NCI-H82 (cell line): ENCODE measurements at regions not wholly inside any gene's neighbourhood (a gene's known extent, or its start where the extent isn't known, plus 50 kb on each side); places are given as distances from the start of the nearest gene placed in this dataset.

Experiments
- DNase-seq: peaks from one replicate; lab custom pipeline; 2025; lab: John Stamatoyannopoulos, UW

DNA sequence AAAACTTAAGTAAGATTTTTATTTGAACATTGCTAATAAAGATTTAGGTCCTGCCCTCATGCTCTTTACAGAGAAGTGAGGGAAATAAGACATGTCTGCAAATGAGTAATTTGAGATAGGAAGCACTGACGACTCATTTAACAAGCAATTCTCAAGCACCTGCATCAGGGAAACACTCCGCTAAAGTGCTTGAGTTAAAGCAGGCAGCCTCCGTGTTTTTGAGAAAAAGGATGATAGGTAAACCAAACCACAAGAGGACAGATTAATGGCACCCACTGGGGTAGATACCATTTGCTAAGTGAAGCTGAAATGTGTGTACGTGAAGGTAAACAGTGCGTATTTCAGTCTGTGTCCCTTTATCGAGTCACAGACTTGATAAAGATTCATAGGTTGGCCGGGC, 184.6 kb upstream of the CARD18 start:
- no peak for DNase-seq

- no peak for DNase-seq
Observed at GRCh38 chr11:105321696-105322095, 182.1 kb upstream of the CARD18 start.

DNA sequence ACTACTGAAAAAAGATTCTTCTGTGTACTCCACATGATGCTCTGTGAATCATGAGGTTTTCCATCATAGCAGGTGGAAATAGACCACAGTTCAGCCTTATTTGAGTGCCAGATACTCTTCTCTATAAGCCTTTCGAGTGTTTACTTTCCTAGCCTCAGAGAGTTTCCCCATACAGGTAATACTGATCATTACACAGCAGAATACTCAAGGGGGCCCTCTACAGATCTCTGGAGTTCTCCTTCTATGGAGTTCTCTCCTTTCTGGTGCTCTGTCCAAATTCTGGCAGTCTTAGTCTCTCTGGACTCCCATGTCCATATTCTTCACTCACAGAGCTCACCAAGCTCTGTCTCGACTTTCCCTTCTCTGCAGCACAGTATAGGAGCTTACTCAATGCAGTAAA, 175.7 kb upstream of the CARD18 start:
- peak; percentile 3 for DNase-seq

DNA sequence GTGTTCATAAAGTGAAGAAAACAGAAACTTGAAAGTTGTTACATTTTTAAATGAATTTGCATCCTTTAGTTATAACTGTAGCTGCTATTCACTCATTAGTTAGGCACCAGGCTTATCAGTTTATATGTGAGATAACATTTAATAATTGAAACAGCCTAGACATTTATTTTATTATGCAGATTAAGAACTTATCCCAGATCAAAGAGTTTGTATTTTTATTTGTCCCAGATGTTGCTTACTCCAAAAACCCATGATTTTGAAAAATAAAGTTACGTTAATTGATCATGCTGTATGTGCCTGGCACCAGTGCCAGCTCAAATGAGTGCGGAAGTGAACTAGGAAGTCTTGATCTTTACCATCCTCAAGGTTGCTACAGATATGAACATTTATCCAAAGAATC, 172.7 kb upstream of the CARD18 start:
- DNase-seq = no peak

GRCh38 chr11:105298630-105299029, 159.1 kb upstream of the CARD18 start:
- no peak for DNase-seq

DNA sequence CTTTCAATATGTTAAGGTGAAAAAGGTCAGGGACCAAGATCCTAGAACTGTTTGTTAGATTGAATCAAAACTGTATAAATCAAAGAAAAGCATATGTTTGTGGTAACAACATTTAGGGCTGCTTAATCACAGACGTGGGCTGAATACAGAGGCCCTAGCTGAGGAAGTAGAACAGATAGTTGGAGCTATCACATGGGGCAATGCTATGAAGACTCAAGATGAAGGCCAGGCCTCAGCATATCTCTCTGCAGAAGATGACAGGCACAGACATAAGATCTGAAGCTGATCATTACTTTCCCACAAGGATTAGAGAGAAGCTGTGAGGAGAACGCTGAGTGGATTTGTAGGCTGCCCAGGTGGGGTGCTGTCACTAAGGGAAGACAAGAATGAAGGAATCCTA, 158.6 kb upstream of the CARD18 start:
- peak; percentile 17 for DNase-seq

DNA sequence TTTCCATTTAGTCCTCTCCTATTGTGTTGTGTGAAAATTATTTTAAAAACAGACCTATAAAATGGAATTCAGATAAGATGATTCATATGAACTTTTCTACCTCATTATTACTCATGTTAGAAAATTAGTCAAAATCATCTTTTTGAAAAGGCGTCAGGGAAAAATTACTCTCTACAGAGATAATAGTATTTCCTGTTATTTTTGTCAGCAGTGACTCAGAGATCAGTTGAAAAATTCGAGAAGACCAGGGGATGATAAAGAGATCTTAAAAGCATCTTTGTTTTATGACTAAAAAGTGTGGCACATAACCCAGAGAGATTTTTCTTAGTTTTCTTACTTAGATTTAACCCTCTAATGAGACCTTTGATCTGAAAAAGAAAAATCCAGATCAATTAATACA, 157.9 kb upstream of the CARD18 start:
- DNase-seq = no peak

DNA sequence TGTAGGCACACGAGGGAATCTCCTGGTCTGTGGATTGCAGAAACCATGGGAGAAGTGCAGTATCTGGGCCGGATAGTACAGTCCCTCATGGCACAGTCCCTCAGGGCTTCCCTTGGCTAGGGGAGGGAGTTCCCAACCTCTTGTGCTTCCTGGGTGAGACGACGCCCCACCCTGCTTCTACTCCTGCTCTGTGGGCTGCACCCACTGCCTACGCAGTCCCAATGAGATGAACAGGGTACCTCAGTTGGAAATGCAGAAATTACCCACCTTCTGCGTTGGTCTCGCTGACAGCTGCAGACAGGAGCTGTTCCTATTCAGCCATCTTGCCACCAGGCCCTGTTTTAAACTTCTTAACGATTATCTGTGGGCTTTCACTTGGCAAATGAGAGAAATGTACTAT, 157.2 kb upstream of the CARD18 start:
- no peak for DNase-seq

GRCh38 chr11:105296386-105296785, 156.8 kb upstream of the CARD18 start:
- no peak for DNase-seq

DNA sequence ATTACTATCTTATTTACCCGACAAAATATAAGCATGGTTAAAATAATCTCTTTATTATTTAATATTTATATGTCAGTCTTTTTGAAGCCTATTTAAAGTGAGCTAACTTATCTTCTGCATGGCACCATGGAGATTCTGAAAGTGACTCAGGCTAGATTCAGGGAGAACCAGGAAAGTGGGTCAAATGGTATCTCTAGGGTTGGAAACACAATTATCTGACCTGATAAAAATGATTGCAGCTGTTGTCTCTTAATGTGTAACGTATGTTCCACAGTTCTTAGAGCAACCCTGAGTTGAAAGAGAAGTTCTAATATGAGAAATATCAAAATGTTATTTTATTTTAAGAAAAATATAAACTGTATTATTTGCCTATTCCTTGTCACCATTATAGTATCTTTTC, 143.1 kb upstream of the CARD18 start:
- no peak for DNase-seq

DNA sequence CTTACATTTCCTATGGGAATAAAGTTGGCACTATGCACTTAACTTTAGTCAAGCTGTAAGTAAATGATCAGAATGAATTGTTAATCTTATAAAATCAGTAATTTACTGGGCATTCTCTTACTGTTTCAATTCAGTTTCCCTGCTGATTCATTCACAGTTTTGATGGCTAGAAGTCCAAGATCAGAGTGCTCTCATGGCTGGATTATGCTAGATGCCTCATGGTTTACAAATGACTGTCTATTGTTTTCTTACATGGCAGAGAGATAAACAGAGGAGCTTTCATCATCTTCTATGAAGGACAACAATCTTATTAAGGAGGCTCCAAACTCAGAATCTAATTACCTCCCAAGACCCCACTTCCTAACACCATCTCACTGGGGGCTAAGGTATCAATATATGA, 135.1 kb upstream of the CARD18 start:
- peak; percentile 18 for DNase-seq

GRCh38 chr11:105273660-105274280, 134.2 kb upstream of the CARD18 start:
- DNase-seq = no peak

GRCh38 chr11:105269862-105270261, 130.3 kb upstream of the CARD18 start:
- DNase-seq = no peak

DNA sequence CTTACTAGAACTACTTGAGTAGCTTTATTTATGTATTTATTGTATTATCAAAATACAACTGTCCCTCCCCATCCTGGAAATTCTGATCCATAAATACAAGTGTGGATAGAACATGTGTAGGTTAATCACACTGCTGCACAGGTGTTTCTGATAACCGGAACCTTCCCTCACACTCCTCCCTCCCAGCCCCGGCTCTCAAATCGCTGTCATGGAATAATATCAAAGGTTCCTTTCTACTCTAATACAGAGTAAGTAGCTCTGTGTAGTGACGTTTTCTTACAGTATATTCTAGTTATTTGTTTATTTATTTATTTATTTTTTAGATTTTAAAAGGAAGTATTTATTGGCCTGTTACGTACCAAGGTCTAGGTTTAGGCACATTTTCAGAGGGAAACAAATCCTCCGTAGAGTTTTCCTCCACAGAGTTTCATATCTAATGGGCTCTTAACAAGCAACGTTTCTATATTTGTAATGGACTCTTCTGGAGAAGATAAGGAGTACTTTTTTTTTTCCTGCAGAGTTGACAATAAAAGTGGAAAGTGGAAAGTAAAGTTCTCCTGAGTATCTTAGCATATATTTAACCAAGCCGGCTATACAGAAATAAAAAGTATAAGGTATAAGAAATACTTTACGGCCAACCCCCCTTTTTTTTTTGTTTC, 129.0 kb upstream of the CARD18 start:
- no peak for DNase-seq

GRCh38 chr11:105265845-105266244, 126.3 kb upstream of the CARD18 start:
- DNase-seq = no peak

DNA sequence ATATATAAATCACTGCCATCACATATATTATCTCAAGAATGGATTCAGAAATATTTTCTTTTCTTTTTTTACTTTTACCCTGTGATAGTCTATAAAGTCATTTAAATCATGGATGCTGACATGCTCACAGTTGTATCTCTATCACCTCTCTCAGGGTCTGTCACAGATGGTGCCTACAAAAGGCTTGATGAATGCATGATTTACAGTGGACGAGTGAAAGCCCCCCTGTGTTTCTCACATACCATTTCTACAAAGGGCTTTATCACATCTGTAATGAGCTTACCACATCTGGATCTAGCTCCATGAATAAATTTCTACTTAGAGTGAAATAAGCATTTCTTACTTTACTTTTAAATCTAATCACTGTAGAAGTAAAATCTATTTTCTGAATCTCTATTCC, 121.4 kb upstream of the CARD18 start:
- DNase-seq = no peak

GRCh38 chr11:105245781-105246315, 106.3 kb upstream of the CARD18 start:
- no peak for DNase-seq

GRCh38 chr11:105244160-105244825, 104.7 kb upstream of the CARD18 start:
- DNase-seq = no peak

DNA sequence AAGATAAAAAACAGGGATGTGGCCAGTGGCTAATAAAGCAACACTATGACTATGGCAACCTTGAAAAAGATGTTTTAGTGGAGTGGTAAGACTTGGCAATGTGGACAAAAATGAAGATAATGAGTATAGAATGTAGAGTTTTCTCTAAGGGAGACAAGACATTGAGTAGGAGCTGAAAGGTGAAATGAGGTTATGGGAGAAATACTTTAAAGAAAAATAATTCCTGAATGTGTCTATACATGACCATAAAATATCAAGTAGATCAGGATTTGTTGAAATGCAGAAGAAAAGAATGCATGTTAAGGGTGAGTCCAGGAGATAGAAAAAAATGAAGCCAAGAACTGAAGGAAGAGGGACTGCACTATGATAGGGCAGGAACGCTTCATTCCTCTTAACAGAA, 101.6 kb upstream of the CARD18 start:
- DNase-seq = no peak

DNA sequence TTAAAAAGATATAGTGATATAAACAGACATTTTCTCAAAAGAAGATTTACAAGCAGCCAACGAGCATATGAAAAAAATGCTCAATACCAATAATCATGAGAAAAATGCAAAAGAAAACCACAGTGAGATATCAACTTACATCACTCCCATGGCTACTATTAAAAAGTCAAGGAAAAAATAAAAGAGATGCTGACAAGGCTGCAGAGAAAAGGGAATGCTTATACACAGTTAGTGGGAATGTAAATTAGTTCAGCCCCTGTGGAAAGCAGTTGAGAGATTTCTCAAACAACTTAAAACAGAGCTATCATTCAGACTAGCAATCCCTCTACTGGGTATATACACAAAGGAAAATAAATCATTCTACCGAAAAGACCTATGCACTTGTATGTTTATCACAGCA, 97.1 kb upstream of the CARD18 start:
- DNase-seq = no peak

- DNase-seq = no peak
Observed at GRCh38 chr11:105233285-105233684, 93.7 kb upstream of the CARD18 start.

GRCh38 chr11:105232021-105232420, 92.5 kb upstream of the CARD18 start:
- no peak for DNase-seq

GRCh38 chr11:105230586-105230985, 91.0 kb upstream of the CARD18 start:
- no peak for DNase-seq
